VCaP (cell line): ENCODE measurements at regions not wholly inside any gene's neighbourhood (a gene's known extent, or its start where the extent isn't known, plus 50 kb on each side); places are given as distances from the start of the nearest gene placed in this dataset.
A peak's percentile ranks its signal among the peaks of the same experiment; 100 is the strongest.

Source experiments
- H3K27ac ChIP-seq: fragments of 450-650 bp; 2 replicates; pipeline ENCODE4 v1.5.1; 2017
- CTCF ChIP-seq: fragments of 450-650 bp; conservative IDR thresholded peaks from 2 replicates; pipeline ENCODE4 v1.5.1; 2017; ENCODE audit warnings: mild to moderate bottlenecking, moderate library complexity

- H3K27ac ChIP-seq, result no peak overlapping the region
- no peak for TF ChIP-seq CTCF
Measured at GRCh38 chr10:32147730-32148129, 91.5 kb upstream of the KIF5B start.

DNA sequence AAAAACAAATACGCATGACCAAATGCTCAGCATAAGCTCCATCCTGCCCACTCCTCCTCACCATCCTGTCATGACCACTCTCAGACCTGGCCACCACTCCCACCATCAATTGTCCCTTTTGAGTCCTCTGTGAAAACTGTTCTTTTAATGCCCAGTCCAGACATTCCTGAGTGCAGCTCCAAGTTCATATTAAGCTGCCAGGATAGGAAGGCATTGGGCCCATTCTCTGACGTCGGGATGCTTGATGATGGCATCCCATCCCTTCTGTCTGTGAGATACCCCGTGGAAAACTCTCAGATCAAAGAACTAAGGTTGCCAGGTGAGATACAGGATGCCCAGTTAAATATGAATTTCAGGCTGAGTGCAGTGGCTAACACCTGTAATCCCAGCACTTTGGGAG lies 89.9 kb upstream of the KIF5B start:
- TF ChIP-seq CTCF, result no peak
- no peak overlapping the region for H3K27ac ChIP-seq

- no peak for TF ChIP-seq CTCF
- H3K27ac ChIP-seq, result no peak overlapping the region
Measured at GRCh38 chr10:32144817-32145688, 88.8 kb upstream of the KIF5B start.

- TF ChIP-seq CTCF, result no peak
- H3K27ac ChIP-seq, result no peak overlapping the region
Measured at GRCh38 chr10:32143302-32143847, 87.2 kb upstream of the KIF5B start.

DNA sequence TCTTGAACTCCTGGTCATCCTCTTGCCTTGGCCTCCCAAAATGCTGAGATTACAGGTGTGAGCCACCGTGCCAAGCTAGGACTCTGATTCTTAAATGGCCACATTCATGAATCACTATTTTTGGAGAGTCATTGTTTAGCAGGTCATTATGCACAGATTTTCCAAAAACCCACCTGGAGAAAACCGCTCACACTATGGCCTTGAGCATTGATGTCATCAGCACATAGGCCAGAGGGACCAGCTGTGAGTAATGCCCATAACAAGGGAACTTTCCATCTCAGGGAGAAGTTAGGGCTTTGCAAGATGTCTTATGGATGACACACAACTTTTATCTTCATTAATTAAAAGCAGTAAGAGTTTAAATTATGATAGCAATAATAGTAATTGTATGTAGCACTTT lies 86.4 kb upstream of the KIF5B start:
- no peak overlapping the region for H3K27ac ChIP-seq
- no peak for TF ChIP-seq CTCF

GRCh38 chr10:32141018-32141807 lies 85.0 kb upstream of the KIF5B start:
- TF ChIP-seq CTCF, result no peak
- H3K27ac ChIP-seq, result peak overlapping the region; percentile 35

DNA sequence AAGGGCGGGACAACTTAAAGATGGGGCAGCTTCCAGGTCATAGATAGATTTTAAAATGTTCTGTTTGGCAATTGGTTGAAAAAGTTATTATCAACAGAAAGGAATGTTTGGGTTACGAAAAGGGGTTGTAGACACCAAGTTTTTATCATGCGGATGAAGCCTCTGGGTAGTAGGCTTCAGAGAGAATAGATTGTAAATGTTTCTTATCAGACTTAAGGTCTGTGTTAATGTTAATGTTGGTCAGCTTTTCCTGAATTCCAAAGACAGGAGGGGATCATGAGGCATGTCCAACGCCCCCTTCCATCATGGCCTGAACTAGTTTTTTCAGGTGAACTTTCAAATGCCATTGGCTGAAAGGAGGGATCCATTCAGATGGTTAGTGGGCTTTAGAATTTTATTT lies 84.2 kb upstream of the KIF5B start:
- H3K27ac ChIP-seq, result peak overlapping the region; percentile 35
- no peak for TF ChIP-seq CTCF
